Prostate gland (tissue), 2 donors: ENCODE measurements at regions not wholly inside any gene's neighbourhood (a gene's known extent, or its start where the extent isn't known, plus 50 kb on each side); places are given as distances from the start of the nearest gene placed in this dataset.

Experiments
- CTCF ChIP-seq, 4 experiments: fragments of 200-600 bp in 2 of 4; fragments of 450-650 bp in 2 of 4; sonication (generic) in 2 of 4; IDR thresholded peaks; 1 replicate in 3 of 4; 2 replicates in 1 of 4; pipeline ENCODE4 v1.5.1; 2016 to 2019; ENCODE audit warnings: antibody characterized with exemption in 4 of 4, mild to moderate bottlenecking in 2 of 4, moderate library complexity in 2 of 4
- POLR2A ChIP-seq: fragments of 450-650 bp; IDR thresholded peaks from one replicate; pipeline ENCODE4 v1.6.1; 2016; ENCODE audit warnings: antibody characterized with exemption, mild to moderate bottlenecking
- POLR2AphosphoS5 ChIP-seq: sonication (generic); formaldehyde crosslinking; IDR thresholded peaks from one replicate; pipeline ENCODE4 v1.6.1; 2017; ENCODE audit warnings: antibody characterized with exemption

GRCh38 chr14:105641075-105641937, 114.9 kb downstream of the TMEM121 start:
- no peak for TF ChIP-seq CTCF (IDR thresholded peaks at IDR 0.05)
- no peak for TF ChIP-seq POLR2A
- TF ChIP-seq POLR2AphosphoS5 = no peak
